ENCODE measurements at regions not wholly inside any gene's neighbourhood (a gene's known extent, or its start where the extent isn't known, plus 50 kb on each side); places are given as distances from the start of the nearest gene placed in this dataset.
A peak's percentile ranks its signal among the peaks of the same experiment; 100 is the strongest.
"Not testable (repeated sequence)": the region's sequence is repeated elsewhere in the genome, so short reads cannot be mapped to it uniquely, and the experiment has no call there.

GRCh38 chr11:114758627-114759026 is 80.3 kb downstream of the NXPE2 start:
- no peak for DNase-seq

DNA sequence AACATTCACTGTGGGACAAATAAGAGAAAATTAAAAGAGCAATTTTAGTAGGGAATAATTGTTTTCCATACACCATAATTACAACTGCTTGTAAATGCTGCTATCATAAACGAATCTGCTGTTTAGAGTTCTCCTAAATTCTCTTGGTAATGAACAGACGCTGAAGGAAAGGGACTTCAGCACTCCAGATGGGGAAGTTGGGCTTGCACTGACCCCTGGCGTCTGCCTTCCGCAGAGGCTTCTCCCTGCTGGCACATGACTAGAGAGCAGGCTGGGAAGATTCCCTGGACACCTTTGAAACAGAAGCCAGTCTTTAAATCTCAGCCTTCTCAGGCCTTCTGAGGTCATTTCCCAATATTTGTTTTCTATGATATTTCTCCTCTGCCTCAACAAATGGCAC is 84.1 kb downstream of the NXPE2 start:
- peak; percentile 87 for DNase-seq

DNA sequence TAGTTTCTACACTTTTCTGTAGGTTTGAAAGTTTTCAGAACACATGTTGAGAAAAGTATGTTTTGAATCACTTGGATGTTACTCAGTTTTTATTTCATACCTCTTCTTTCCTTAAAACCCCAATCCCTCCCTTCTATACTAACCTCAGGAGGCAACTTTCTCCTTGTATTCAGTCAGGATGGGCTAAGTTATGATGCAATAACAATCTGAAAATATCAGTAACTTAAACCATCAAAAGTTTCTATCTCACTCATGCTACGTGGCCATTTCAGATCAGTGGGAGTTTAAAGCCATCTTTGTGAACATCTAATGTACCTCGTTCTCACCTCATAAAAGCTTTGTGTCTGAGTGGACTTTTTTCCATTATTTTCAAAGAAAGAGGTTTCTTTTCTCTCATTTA is 86.2 kb downstream of the NXPE2 start:
- no peak for DNase-seq

GRCh38 chr11:114771172-114771571 is 92.8 kb downstream of the NXPE2 start:
- no peak for DNase-seq

DNA sequence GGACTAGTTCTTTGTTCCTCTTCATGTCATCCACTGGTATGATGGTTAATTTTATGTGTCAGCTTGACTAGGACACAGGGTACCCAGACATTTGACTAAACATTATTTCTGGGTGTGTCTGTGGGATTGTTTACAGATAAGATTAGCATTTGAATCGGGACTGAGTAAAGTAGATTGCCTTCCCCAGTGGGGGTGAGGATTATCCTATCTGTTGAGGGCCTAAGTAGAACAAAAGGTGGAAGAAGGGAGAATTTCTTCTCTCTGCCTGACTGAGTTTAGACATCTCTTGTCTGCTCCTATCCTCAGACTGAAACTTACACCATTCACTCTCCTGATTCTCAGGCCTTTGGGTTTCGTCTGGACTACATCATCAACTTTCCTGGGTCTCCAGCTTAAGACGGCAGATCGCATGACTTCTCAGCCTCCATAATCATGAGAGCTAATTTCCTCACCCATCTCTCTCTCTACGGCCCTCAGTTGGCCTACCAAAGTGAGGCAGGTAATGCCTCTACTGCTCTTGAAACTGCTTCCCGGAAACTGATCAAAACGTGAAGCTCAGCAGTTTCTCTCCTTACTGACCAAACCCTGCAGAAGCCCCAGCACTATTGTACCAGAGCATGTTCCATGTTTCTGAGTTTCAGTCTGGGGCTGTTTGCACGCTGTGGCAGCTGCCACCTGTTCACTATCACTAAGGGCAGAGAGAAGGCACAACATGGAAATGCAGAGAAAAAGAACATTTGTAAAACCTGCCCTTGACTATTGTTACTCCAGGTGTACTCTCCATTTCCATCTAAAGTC is 95.4 kb downstream of the NXPE2 start:
- no peak for DNase-seq

DNA sequence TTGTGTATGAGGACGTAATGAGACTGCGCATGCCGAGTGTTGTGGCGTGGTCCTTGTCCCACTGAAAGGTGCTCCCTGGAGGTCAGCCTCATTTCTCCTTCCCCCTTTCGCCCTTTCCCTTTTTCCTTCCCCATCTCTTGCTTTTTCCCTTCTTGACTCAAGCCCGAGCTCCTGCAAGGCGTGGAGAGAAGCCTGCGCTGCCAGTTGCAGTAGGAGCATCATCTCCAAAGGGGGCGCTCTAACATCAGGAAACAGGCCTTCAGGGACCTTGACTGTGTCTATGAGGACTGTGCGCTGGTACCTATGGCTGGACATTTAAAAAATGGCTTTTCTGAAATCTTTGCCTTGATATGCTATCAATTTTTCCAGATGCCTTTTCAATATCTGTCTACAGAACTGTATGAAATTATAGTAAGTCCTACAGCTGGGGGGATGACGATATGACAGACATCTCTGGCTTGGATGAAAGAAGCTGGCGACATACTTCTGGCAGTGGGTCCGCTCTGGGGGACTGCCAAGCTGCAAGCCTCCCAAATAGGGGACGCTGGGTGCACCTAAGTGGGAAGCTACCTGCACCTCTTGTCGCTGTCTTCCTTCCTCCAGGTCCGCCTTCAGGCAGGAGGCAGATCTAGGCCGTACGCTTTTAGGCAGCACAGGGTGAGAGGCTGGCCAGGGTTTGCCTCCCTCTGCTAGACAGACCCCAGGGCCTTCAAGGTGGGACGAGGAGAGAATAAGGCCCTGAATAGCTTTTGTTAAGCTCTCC is 96.5 kb downstream of the NXPE2 start:
- DNase-seq: peak; percentile 96

- peak; percentile 12 for DNase-seq
Measured at GRCh38 chr11:114775875-114776621, 97.7 kb downstream of the NXPE2 start.

DNA sequence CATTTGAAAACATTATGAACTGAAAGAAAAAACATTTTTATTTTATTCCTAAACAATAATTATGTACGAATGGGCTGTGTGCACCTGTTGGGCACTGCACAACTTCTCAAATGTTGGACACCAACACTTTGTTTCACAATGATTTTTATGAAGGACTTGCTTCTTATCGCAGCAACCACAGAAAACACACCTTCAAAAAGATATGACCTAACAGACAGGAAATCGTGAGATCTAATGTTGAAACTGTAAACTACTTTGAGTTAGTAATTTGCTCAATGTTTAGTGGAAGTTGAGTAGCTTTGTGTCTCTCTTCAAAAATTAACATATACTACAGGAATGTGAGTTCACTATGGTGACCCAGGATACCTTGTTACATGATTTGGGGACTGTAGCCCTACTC is 98.6 kb downstream of the NXPE2 start:
- DNase-seq: no peak

DNA sequence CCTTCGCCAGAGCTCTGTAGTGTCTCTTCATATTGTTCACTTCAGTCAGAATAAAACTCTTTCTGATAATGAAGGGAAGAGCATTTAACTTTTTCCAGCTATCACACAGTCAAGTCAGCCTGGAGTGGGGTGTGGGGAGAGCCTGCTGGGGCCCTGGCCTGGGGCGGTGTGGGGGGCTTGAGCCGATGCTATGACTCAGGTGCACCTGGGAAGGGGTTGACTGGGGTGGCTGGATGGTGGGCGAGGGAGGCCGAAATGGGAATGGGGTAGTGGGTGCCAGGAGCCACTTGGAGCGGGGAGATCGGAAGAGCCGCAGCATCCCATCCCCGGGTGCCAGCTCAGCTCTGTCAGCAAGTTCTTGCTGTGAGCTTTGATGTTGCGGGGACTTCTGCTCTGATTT is 100.9 kb downstream of the NXPE2 start:
- no peak for DNase-seq

DNA sequence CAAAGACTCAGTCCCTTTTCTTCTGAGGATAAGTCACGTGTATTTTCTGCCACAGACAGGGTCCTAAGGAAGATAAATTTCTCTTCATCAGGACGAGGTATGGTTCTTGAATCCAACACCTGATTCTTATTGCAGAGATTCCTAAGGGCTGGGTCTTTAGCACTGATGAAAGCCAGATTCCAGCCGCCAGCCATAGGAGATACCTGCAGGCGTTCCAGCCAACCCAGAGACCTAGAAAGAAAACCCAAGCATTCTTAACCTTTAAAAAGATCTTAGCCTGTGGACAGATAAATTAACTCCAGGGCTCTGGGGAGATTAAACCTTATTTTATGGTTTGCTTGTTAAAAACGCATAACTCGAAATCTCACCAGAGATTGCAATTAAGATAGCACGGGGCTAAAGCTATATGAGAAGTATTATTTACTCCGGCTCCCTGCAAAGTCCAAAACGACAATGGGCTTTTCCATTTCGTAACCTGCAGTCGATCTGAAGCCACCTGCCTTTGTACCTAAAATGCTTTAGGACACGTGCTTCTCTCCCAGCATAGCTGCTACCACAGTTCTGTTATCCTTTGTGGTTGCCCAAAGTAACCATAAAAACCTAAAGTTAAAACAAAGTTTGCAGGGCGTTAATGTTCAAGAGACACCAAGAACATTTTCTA is 104.5 kb downstream of the NXPE2 start:
- no peak for DNase-seq

DNA sequence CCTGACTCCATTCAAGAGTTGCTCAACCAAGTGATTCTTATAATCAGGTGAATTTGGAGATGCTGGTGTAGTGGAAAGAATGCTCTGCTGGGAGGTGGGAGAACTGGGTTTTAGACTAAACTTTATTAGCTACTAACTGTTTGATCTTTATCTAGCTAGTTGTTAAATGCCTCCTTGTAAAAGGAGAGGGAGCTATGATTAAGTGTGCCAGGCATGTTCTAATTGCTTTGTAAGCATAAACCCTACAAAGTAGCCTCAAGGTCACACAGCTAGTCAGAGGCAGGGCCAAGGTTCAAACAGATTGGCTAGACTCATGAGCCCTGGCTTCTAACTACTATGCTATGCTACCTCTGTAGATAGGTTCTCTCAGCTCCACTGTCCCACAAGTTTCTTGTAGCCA is 105.5 kb downstream of the NXPE2 start:
- no peak for DNase-seq

DNA sequence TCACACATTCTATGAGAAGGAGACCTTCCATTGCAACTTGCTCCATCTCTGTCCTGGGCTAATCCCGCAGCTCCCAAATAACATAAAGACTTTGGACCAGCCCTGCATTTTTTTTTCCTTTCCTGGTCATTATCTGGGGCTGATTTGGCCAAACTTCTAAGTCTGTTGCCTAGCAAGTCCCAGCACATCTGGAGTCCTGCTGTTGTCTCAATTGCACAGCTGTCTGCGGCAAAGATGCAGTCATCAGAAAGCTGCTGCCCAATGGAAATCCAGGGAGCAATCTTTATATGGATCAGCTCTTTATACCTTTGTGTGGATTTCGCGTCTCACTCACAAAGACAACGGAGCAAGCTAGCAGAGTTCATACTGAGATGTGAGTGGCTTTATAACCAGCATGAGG is 105.9 kb downstream of the NXPE2 start:
- no peak for DNase-seq

DNA sequence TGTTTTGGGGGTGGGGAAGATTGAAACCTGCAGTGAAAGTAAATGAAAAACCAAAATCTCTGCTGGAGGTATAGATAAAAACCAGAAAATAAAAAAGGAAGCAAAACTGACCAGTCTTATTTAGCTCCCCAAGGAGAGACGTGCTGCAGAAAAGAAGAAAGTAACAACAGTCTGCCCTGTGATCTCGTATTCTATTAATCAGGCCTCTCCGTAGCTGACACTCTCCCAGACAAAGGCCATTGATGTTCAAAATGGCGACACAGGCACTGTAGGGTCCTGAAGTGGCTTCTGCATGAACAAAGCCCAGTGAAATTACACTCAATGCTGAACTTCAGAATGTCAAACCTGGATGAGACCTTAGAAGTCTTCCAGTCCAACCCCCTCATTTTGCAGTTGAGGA is 106.6 kb downstream of the NXPE2 start:
- no peak for DNase-seq

GRCh38 chr11:114785820-114786219 is 107.5 kb downstream of the NXPE2 start:
- no peak for DNase-seq

DNA sequence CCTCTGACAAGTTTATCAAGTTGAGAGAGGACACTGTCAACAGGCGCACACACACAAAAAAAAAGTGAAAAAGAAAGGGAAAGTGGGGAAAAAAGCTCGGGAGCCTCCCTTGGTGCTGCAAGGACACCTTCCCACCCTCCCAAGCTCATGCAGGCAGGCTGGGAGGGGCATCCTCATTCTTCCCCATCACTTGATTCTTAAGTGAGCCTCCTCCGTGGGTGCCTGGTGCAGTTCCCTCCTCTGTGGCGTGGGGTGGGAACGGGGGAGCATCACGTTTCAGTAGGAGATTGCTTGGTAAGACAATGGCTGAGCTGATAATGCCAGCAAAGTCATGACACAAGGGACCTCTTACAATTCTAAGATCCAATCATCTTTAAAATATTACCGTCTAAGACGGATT is 108.8 kb downstream of the NXPE2 start:
- no peak for DNase-seq

- no peak for DNase-seq
Measured at GRCh38 chr11:114790910-114791309, 112.6 kb downstream of the NXPE2 start.

GRCh38 chr11:114794048-114794684 is 115.8 kb downstream of the NXPE2 start:
- DNase-seq: no peak

DNA sequence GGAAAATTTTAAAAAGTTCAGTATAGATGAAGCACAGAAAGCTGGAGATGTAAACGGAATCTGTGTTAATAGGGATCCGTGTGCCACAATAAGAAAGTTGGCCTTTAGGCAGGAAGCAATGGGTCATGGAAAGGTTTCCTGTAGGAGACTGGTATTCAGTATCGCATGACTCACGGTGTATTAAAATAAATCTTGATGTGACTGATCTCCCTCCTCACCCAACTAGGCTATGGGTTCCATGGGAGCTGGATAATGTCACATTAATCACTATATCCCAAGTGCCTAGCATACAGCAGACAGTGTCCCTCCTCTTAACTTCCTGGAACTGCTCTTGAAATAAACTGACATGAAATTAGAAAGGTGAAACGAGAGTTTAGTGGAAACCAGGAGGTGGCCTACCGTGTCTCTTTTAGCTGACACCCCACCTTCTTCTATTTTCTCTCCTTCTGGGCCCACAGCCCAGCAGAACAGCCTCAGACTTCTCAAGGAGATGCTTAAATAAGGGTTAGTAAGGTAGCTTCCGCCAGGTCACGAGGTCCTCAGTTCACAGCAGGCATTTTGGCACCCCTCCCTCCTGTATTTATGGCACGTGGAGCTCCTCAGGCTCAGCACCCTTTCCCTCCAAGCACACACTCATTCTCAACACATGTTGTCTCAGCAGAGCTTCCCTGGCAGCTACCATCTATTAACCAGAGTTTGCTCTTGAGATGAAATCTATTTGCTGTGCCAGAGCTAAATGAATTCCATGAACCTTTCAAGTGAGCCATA is 118.8 kb downstream of the NXPE2 start:
- no peak for DNase-seq

- peak; percentile 66 for DNase-seq
Measured at GRCh38 chr11:114799476-114799875, 121.1 kb downstream of the NXPE2 start.

DNA sequence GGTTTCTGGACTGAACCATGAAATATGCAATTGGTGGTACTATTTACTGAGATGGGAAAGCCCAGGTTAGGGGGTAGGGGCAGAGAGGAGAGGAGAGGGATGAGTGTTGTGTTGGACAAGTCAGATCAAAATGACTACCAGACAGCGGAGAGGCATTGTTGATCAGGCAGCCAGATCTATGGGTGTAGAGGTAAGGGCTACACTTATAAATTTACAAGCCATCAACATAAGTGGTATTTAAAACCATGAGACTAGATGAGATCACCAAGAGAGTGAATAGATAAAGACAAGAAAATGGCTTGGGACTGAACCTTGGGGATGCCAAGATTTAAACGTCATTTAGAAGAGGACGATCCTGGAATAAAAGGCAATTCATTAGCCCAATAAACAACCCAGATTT is 123.4 kb downstream of the NXPE2 start:
- DNase-seq: no peak

GRCh38 chr11:114802878-114803277 is 124.6 kb downstream of the NXPE2 start:
- DNase-seq: no peak

DNA sequence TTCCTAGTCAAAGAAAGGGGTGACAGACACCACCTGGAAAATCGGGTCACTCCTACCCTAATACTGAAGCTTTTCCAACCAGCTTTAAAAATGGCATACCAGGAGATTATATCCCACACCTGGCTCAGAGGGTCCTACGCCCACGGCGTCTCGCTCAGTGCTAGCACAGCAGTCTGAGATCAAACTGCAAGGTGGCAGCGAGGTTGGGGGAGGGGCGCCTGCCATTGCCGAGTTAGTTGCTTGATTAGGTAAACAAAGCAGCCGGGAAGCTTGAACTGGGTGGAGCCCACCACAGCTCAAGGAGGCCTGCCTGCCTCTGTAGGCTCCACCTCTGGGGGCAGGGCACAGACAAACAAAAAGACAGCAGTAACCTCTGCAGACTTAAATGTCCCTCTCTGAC is 127.1 kb downstream of the NXPE2 start:
- DNase-seq: not testable (repeated sequence)

Data from eye (tissue), 1 donor.